GM12878 (cell line): ENCODE measurements at regions not wholly inside any gene's neighbourhood (a gene's known extent, or its start where the extent isn't known, plus 50 kb on each side); places are given as distances from the start of the nearest gene placed in this dataset.

Experiments used
- BACH1 ChIP-seq: fragments of 450-650 bp; IDR thresholded peaks from 2 replicates; pipeline ENCODE4 v1.6.1; 2017; ENCODE audit warnings: mild to moderate bottlenecking, borderline replicate concordance
- CHD4 ChIP-seq: fragments of 200-600 bp; sonication (generic); IDR thresholded peaks from 2 replicates; pipeline ENCODE4 v1.6.1; 2016; ENCODE audit warnings: mild to moderate bottlenecking
- CREB1 ChIP-seq: IDR thresholded peaks from 2 replicates; pipeline ENCODE4 v1.6.1; 2012; ENCODE audit warnings: low read depth, mild to moderate bottlenecking, inconsistent platforms
- EED ChIP-seq: sonication (generic); IDR thresholded peaks from 2 replicates; pipeline ENCODE4 v1.6.1; 2016; ENCODE audit warnings: antibody characterized with exemption, low read depth
- NR2F1 ChIP-seq: fragments of 450-650 bp; conservative IDR thresholded peaks from 2 replicates; pipeline ENCODE4 v1.6.1; 2017; ENCODE audit warnings: mild to moderate bottlenecking
- NRF1 ChIP-seq: conservative IDR thresholded peaks from 2 replicates; pipeline ENCODE4 v1.6.1; 2011; ENCODE audit warnings: mild to moderate bottlenecking, low read depth, low read length, improper control_type of control experiment
- PAX8 ChIP-seq: fragments of 450-650 bp; IDR thresholded peaks from 2 replicates; pipeline ENCODE4 v1.6.1; 2017; ENCODE audit warnings: mild to moderate bottlenecking, moderate library complexity
- PML ChIP-seq: IDR thresholded peaks from 2 replicates; pipeline ENCODE4 v1.6.1; 2012; ENCODE audit warnings: low read length, inconsistent platforms
- RFX5 ChIP-seq: IDR thresholded peaks from 2 replicates; pipeline ENCODE4 v1.6.1; 2011; ENCODE audit warnings: low read depth, low read length, improper control_type of control experiment
- SMAD1 ChIP-seq: fragments of 450-650 bp; IDR thresholded peaks from 2 replicates; pipeline ENCODE4 v1.6.1; 2018; ENCODE audit warnings: mild to moderate bottlenecking, low read depth; ENCODE audit not compliant: partially characterized antibody
- SP1 ChIP-seq: IDR thresholded peaks from one replicate; pipeline ENCODE4 v1.6.1; 2011; ENCODE audit warnings: low read depth, low read length
- YY1 ChIP-seq: IDR thresholded peaks from 2 replicates; pipeline ENCODE4 v1.6.1; 2011; ENCODE audit warnings: low read depth, mild to moderate bottlenecking, low read length
- TF ChIP-seq, protein P1 (sequence below): IDR thresholded peaks from 2 replicates; pipeline ENCODE4 v1.6.1; 2012; ENCODE audit warnings: improper control_type of control experiment, low read depth, low read length; ENCODE audit not compliant: insufficient replicate concordance

DNA sequence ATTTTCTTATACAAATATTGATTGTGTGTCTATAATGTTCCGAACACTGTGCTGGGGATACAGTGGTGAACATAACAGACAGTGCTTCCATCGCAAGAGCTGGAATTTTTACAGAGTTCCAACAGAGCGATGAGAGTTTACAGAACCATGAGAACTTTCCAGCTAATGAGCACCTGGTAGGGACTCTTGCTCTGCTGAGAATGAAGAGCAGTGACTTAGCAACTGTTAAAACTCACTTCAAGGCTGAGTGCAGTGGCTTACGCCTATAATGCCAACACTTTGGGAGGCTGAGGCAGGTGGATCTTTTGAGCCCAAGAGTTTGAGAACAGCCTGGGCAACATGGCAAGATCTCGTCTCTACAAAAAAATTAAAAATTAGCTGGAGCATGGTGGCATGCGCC lies 113.8 kb upstream of the DIO2 start (continued):
- TF ChIP-seq, protein P1, sequence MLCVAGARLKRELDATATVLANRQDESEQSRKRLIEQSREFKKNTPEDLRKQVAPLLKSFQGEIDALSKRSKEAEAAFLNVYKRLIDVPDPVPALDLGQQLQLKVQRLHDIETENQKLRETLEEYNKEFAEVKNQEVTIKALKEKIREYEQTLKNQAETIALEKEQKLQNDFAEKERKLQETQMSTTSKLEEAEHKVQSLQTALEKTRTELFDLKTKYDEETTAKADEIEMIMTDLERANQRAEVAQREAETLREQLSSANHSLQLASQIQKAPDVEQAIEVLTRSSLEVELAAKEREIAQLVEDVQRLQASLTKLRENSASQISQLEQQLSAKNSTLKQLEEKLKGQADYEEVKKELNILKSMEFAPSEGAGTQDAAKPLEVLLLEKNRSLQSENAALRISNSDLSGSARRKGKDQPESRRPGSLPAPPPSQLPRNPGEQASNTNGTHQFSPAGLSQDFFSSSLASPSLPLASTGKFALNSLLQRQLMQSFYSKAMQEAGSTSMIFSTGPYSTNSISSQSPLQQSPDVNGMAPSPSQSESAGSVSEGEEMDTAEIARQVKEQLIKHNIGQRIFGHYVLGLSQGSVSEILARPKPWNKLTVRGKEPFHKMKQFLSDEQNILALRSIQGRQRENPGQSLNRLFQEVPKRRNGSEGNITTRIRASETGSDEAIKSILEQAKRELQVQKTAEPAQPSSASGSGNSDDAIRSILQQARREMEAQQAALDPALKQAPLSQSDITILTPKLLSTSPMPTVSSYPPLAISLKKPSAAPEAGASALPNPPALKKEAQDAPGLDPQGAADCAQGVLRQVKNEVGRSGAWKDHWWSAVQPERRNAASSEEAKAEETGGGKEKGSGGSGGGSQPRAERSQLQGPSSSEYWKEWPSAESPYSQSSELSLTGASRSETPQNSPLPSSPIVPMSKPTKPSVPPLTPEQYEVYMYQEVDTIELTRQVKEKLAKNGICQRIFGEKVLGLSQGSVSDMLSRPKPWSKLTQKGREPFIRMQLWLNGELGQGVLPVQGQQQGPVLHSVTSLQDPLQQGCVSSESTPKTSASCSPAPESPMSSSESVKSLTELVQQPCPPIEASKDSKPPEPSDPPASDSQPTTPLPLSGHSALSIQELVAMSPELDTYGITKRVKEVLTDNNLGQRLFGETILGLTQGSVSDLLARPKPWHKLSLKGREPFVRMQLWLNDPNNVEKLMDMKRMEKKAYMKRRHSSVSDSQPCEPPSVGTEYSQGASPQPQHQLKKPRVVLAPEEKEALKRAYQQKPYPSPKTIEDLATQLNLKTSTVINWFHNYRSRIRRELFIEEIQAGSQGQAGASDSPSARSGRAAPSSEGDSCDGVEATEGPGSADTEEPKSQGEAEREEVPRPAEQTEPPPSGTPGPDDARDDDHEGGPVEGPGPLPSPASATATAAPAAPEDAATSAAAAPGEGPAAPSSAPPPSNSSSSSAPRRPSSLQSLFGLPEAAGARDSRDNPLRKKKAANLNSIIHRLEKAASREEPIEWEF, result no peak
- TF ChIP-seq NRF1 (no peak), SP1 (no peak), BACH1 (no peak), RFX5 (no peak), YY1 (no peak), SMAD1 (no peak), EED (no peak), PAX8 (no peak), NR2F1 (no peak), CHD4 (no peak), PML (no peak), CREB1 (no peak)
- TF ChIP-seq, all 136 proteins: peak for 0
